Endodermal cell (in vitro differentiated cells): ENCODE measurements at regions not wholly inside any gene's neighbourhood (a gene's known extent, or its start where the extent isn't known, plus 50 kb on each side); places are given as distances from the start of the nearest gene placed in this dataset.

Experiments
- DNase-seq: peaks from one replicate; pipeline ENCODE4 v3.0.0-alpha.2; 2017
- H3K27ac ChIP-seq: 2 replicates; pipeline ENCODE4 v1.5.1; 2013; ENCODE audit warnings: mild to moderate bottlenecking, low read depth, low read length, moderate library complexity
- H3K27me3 ChIP-seq: 2 replicates; pipeline ENCODE4 v1.6.1; 2013; ENCODE audit warnings: mild to moderate bottlenecking, low read length, moderate library complexity; ENCODE audit not compliant: insufficient read depth, control insufficient read depth, poor library complexity, severe bottlenecking
- H3K36me3 ChIP-seq: 2 replicates; pipeline ENCODE4 v1.7.0; 2013; ENCODE audit warnings: mild to moderate bottlenecking, low read length, moderate library complexity; ENCODE audit not compliant: control insufficient read depth, insufficient read depth
- H3K4me1 ChIP-seq: one replicate; pipeline ENCODE4 v1.7.0; 2013; ENCODE audit warnings: low read length; ENCODE audit not compliant: control insufficient read depth, insufficient read depth
- H3K4me3 ChIP-seq: 2 replicates; pipeline ENCODE4 v1.5.1; 2013; ENCODE audit warnings: mild to moderate bottlenecking, low read length, moderate library complexity
- H3K9ac ChIP-seq: 2 replicates; pipeline ENCODE4 v1.6.1; 2013; ENCODE audit warnings: mild to moderate bottlenecking, low read length, moderate library complexity; ENCODE audit not compliant: poor library complexity, severe bottlenecking; ENCODE audit errors: extremely low read depth
- H3K9me3 ChIP-seq: 2 replicates; pipeline ENCODE4 v1.6.1; 2013; ENCODE audit warnings: mild to moderate bottlenecking, low read length, moderate library complexity; ENCODE audit not compliant: control insufficient read depth
- H3K27ac Mint-ChIP-seq: 2 replicates; pipeline ENCODE4 v1.8.0; 2020; ENCODE audit warnings: mixed read lengths
- H3K27me3 Mint-ChIP-seq: 2 replicates; pipeline ENCODE4 v1.8.0; 2021; ENCODE audit warnings: mild to moderate bottlenecking, mixed read lengths; ENCODE audit not compliant: insufficient read depth
- H3K36me3 Mint-ChIP-seq: 2 replicates; pipeline ENCODE4 v1.8.0; 2020; ENCODE audit warnings: low read depth, mixed read lengths
- H3K4me1 Mint-ChIP-seq: 2 replicates; pipeline ENCODE4 v1.8.0; 2020; ENCODE audit warnings: mixed read lengths
- H3K4me3 Mint-ChIP-seq: 2 replicates; pipeline ENCODE4 v1.8.0; 2020; ENCODE audit warnings: mild to moderate bottlenecking, moderate library complexity, mixed read lengths
- H3K9me3 Mint-ChIP-seq: 2 replicates; pipeline ENCODE4 v1.8.0; 2020; ENCODE audit warnings: mild to moderate bottlenecking, mixed read lengths
- CTCF ChIP-seq: fragments of 200-600 bp; sonication (generic); conservative IDR thresholded peaks from 2 replicates; pipeline ENCODE4 v1.5.0; 2021; ENCODE audit warnings: antibody characterized with exemption, mild to moderate bottlenecking
- WGBS, 2 experiments: methylation state at CpG; one replicate each; pipeline versions ENCODE4 v1.1.5 to v1.1.7; 2013; ENCODE audit warnings: missing lambda C conversion rate in 2 of 2, mixed read lengths in 1 of 2; ENCODE audit not compliant: insufficient coverage in 1 of 2, insufficient read length in 1 of 2; 5-methylcytosine and 5-hydroxymethylcytosine counted together

GRCh38 chr10:125605167-125605566 lies 77.8 kb downstream of the TEX36 start:
- Histone ChIP-seq H3K4me1 (no peaks in the 10 kb centered on the region), H3K36me3 (no peaks in the 10 kb centered on the region), H3K9me3 (peaks cover 5% of the 10 kb centered on the region), H3K27me3 (no peaks in the 10 kb centered on the region), H3K9ac (no peak overlapping the region), H3K27ac (no peak overlapping the region), H3K4me3 (no peak overlapping the region)
- peaks cover 4% of the 10 kb centered on the region for H3K27me3 Mint-ChIP-seq
- no peak for TF ChIP-seq CTCF
- H3K36me3 Mint-ChIP-seq, result no peaks in the 10 kb centered on the region
- DNase-seq, result no peak
- no peak overlapping the region for H3K4me3 Mint-ChIP-seq
- 93 to 95% methylated on average over 2 to 4 of the region's 4 CpGs for WGBS, 2 experiments
- H3K27ac Mint-ChIP-seq, result no peak overlapping the region
- peaks cover 18% of the 10 kb centered on the region for H3K9me3 Mint-ChIP-seq
- H3K4me1 Mint-ChIP-seq, result no peaks in the 10 kb centered on the region

- no peak overlapping the region for H3K4me3 ChIP-seq
- no peak for TF ChIP-seq CTCF
- no peaks in the 10 kb centered on the region for H3K27me3 ChIP-seq
- peaks cover 5% of the 10 kb centered on the region for H3K9me3 ChIP-seq
- DNase-seq, result no peak
- H3K9ac ChIP-seq, result no peak overlapping the region
- H3K4me1 ChIP-seq, result no peaks in the 10 kb centered on the region
- no peaks in the 10 kb centered on the region for H3K36me3 ChIP-seq
- H3K4me1 Mint-ChIP-seq, result no peaks in the 10 kb centered on the region
- peaks cover 25% of the 10 kb centered on the region for H3K9me3 Mint-ChIP-seq
- H3K4me3 Mint-ChIP-seq, result no peak overlapping the region
- 89 to 93% methylated on average over 3 to 13 of the region's 13 CpGs for WGBS, 2 experiments
- no peak overlapping the region for H3K27ac ChIP-seq
- H3K27ac Mint-ChIP-seq, result no peak overlapping the region
- peaks cover 2% of the 10 kb centered on the region for H3K27me3 Mint-ChIP-seq
- no peaks in the 10 kb centered on the region for H3K36me3 Mint-ChIP-seq
Observed at GRCh38 chr10:125602825-125603224, 80.1 kb downstream of the TEX36 start.

GRCh38 chr10:125599194-125599593 lies 83.8 kb downstream of the TEX36 start:
- no peak for TF ChIP-seq CTCF
- H3K9me3 Mint-ChIP-seq, result peaks cover 28% of the 10 kb centered on the region
- no peak overlapping the region for H3K27ac Mint-ChIP-seq
- H3K4me3 Mint-ChIP-seq, result no peak overlapping the region
- peaks cover 2% of the 10 kb centered on the region for H3K27me3 Mint-ChIP-seq
- Histone ChIP-seq H3K4me3 (no peak overlapping the region), H3K9me3 (peaks cover 5% of the 10 kb centered on the region), H3K9ac (no peak overlapping the region), H3K36me3 (no peaks in the 10 kb centered on the region), H3K27ac (no peak overlapping the region), H3K4me1 (no peaks in the 10 kb centered on the region), H3K27me3 (no peaks in the 10 kb centered on the region)
- DNase-seq, result no peak
- WGBS, 2 experiments, result 60 to 94% methylated on average over 2 to 4 of the region's 4 CpGs
- no peaks in the 10 kb centered on the region for H3K36me3 Mint-ChIP-seq
- H3K4me1 Mint-ChIP-seq, result no peaks in the 10 kb centered on the region
